ENCODE measurements at regions not wholly inside any gene's neighbourhood (a gene's known extent, or its start where the extent isn't known, plus 50 kb on each side); places are given as distances from the start of the nearest gene placed in this dataset.

DNA sequence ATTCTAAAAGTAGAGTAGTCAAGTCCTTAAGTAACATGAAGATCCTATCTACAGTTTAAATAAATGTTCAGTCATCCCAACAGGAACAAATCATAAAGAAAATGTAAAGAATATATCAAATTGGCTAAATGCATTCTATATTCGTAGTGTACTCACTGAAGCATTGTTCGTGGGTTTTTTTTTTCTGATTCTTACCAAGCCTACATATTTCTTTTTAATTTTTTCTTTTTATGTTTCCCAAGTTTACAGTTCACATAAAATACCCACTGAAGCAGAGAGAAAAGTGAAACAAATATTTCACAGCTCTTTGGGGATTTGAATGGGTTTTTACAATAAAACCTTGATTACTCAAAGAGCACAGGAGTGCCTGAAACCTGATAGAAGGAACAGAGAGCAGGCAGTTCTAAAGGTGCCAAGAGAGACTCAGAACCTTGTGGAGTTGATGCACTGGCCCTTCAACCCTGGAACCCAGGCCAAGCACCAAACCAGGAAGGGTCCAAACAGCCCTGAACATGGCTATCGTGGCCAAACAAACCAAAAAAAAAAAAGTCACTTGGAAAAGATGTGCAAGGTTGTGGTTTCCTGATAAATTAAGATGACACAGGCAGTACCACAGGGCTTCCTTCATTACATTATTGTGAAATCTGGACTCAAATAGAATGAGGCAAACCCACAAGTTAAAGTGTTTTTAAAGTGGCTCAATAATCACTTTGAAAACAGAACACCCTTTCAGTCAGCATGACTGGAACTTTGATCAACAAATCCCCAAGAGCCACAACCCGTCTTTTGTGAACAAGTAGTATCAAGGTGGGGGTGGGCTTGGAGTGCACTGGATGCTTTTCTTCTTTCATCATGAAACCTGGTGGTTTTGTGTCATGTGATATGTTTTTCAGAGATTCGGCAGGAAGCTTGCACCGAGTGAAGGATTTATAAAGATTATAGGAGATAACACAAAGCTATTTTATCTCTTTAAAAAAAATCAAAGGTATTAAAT is 245.0 kb upstream of the FN1 start (continued):
- TF ChIP-seq NR2F1 (CRISPR knock-in tag; IDR thresholded peaks at IDR 0.05), result 0 out of 4 replicates have a peak, but pooled peaks of 1 of the 2 experiments have one; percentile 28
- TF ChIP-seq TBX3 (IDR thresholded peaks at IDR 0.05; ENCODE audit: borderline replicate concordance), result peak; percentile 96
- peak; percentile 77 for TF ChIP-seq ZNF543 (CRISPR knock-in tag; IDR thresholded peaks at IDR 0.05)
- TF ChIP-seq BRD4 (CRISPR knock-in tag; IDR thresholded peaks at IDR 0.05), result peak; percentile 98
- peak; percentile 82; the same call in 1 of the 2 replicates for TF ChIP-seq HDAC1 (CRISPR knock-in tag; IDR thresholded peaks at IDR 0.05)
- TF ChIP-seq, protein P1, sequence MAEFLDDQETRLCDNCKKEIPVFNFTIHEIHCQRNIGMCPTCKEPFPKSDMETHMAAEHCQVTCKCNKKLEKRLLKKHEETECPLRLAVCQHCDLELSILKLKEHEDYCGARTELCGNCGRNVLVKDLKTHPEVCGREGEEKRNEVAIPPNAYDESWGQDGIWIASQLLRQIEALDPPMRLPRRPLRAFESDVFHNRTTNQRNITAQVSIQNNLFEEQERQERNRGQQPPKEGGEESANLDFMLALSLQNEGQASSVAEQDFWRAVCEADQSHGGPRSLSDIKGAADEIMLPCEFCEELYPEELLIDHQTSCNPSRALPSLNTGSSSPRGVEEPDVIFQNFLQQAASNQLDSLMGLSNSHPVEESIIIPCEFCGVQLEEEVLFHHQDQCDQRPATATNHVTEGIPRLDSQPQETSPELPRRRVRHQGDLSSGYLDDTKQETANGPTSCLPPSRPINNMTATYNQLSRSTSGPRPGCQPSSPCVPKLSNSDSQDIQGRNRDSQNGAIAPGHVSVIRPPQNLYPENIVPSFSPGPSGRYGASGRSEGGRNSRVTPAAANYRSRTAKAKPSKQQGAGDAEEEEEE (CRISPR knock-in tag; IDR thresholded peaks at IDR 0.05; ENCODE audit: borderline replicate concordance), result no peak
- TF ChIP-seq, protein P2, sequence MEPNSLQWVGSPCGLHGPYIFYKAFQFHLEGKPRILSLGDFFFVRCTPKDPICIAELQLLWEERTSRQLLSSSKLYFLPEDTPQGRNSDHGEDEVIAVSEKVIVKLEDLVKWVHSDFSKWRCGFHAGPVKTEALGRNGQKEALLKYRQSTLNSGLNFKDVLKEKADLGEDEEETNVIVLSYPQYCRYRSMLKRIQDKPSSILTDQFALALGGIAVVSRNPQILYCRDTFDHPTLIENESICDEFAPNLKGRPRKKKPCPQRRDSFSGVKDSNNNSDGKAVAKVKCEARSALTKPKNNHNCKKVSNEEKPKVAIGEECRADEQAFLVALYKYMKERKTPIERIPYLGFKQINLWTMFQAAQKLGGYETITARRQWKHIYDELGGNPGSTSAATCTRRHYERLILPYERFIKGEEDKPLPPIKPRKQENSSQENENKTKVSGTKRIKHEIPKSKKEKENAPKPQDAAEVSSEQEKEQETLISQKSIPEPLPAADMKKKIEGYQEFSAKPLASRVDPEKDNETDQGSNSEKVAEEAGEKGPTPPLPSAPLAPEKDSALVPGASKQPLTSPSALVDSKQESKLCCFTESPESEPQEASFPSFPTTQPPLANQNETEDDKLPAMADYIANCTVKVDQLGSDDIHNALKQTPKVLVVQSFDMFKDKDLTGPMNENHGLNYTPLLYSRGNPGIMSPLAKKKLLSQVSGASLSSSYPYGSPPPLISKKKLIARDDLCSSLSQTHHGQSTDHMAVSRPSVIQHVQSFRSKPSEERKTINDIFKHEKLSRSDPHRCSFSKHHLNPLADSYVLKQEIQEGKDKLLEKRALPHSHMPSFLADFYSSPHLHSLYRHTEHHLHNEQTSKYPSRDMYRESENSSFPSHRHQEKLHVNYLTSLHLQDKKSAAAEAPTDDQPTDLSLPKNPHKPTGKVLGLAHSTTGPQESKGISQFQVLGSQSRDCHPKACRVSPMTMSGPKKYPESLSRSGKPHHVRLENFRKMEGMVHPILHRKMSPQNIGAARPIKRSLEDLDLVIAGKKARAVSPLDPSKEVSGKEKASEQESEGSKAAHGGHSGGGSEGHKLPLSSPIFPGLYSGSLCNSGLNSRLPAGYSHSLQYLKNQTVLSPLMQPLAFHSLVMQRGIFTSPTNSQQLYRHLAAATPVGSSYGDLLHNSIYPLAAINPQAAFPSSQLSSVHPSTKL (CRISPR knock-in tag; IDR thresholded peaks at IDR 0.05), result peak; percentile 98
- TF ChIP-seq ZNF709 (CRISPR knock-in tag; IDR thresholded peaks at IDR 0.05), result 0 out of 2 replicates have a peak, but pooled peaks have one; percentile 49
- TF ChIP-seq, protein P3, sequence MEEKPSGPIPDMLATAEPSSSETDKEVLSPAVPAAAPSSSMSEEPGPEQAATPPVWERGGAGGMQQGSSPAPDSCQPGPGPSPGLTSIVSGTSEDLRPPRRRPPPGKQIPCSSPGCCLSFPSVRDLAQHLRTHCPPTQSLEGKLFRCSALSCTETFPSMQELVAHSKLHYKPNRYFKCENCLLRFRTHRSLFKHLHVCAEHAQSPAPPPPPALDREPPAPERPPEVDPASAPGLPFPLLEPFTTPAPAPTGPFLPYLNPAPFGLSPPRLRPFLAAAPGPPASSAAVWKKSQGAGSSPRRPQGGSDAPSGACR (CRISPR knock-in tag; IDR thresholded peaks at IDR 0.05), result peak; percentile 89; the same call in 1 of the 2 replicates
- TF ChIP-seq ZNF788 (CRISPR knock-in tag; IDR thresholded peaks at IDR 0.05; ENCODE audit: borderline replicate concordance), result peak; percentile 71; the same call in 1 of the 2 replicates
- TF ChIP-seq JUND (CRISPR knock-in tag; IDR thresholded peaks at IDR 0.05), result peak; percentile 88
- peak; percentile 97 for TF ChIP-seq ATF2 (CRISPR knock-in tag; IDR thresholded peaks at IDR 0.05)
- TF ChIP-seq ZNF580 (CRISPR knock-in tag; IDR thresholded peaks at IDR 0.05; ENCODE audit: borderline replicate concordance, low read depth), result peak; percentile 86; the same call in 1 of the 2 replicates
- TF ChIP-seq, protein P4, sequence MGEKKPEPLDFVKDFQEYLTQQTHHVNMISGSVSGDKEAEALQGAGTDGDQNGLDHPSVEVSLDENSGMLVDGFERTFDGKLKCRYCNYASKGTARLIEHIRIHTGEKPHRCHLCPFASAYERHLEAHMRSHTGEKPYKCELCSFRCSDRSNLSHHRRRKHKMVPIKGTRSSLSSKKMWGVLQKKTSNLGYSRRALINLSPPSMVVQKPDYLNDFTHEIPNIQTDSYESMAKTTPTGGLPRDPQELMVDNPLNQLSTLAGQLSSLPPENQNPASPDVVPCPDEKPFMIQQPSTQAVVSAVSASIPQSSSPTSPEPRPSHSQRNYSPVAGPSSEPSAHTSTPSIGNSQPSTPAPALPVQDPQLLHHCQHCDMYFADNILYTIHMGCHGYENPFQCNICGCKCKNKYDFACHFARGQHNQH (CRISPR knock-in tag; IDR thresholded peaks at IDR 0.05), result peak; percentile 91
- TF ChIP-seq, protein P5, sequence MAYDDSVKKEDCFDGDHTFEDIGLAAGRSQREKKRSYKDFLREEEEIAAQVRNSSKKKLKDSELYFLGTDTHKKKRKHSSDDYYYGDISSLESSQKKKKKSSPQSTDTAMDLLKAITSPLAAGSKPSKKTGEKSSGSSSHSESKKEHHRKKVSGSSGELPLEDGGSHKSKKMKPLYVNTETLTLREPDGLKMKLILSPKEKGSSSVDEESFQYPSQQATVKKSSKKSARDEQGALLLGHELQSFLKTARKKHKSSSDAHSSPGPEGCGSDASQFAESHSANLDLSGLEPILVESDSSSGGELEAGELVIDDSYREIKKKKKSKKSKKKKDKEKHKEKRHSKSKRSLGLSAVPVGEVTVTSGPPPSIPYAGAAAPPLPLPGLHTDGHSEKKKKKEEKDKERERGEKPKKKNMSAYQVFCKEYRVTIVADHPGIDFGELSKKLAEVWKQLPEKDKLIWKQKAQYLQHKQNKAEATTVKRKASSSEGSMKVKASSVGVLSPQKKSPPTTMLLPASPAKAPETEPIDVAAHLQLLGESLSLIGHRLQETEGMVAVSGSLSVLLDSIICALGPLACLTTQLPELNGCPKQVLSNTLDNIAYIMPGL (CRISPR knock-in tag; IDR thresholded peaks at IDR 0.05; ENCODE audit: borderline replicate concordance in 1 of 2, low read depth in 1 of 2), result peak; percentile 37 to 58; a peak in 1 of 4 replicates

All from HepG2 (cell line).